ENCODE measurements at regions not wholly inside any gene's neighbourhood (a gene's known extent, or its start where the extent isn't known, plus 50 kb on each side); places are given as distances from the start of the nearest gene placed in this dataset.

GRCh38 chr4:135124196-135124595 lies 922.6 kb upstream of the PABPC4L start:
- TF ChIP-seq, protein P1, sequence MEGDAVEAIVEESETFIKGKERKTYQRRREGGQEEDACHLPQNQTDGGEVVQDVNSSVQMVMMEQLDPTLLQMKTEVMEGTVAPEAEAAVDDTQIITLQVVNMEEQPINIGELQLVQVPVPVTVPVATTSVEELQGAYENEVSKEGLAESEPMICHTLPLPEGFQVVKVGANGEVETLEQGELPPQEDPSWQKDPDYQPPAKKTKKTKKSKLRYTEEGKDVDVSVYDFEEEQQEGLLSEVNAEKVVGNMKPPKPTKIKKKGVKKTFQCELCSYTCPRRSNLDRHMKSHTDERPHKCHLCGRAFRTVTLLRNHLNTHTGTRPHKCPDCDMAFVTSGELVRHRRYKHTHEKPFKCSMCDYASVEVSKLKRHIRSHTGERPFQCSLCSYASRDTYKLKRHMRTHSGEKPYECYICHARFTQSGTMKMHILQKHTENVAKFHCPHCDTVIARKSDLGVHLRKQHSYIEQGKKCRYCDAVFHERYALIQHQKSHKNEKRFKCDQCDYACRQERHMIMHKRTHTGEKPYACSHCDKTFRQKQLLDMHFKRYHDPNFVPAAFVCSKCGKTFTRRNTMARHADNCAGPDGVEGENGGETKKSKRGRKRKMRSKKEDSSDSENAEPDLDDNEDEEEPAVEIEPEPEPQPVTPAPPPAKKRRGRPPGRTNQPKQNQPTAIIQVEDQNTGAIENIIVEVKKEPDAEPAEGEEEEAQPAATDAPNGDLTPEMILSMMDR (IDR thresholded peaks at IDR 0.05), result no peak
- no peak for TF ChIP-seq POLR2A (IDR thresholded peaks at IDR 0.05)
